GM12878 (cell line): ENCODE measurements at regions not wholly inside any gene's neighbourhood (a gene's known extent, or its start where the extent isn't known, plus 50 kb on each side); places are given as distances from the start of the nearest gene placed in this dataset.

Experiments
- CEBPB ChIP-seq, 2 experiments: fragments of 150-350 bp in 1 of 2; IDR thresholded peaks; 2 replicates each; pipeline ENCODE4 v1.6.1; 2012 to 2014; ENCODE audit warnings: low read depth in 2 of 2, low read length in 2 of 2, borderline replicate concordance in 1 of 2, inconsistent platforms in 1 of 2
- CREM ChIP-seq: IDR thresholded peaks from 2 replicates; pipeline ENCODE4 v1.6.1; 2014; ENCODE audit warnings: antibody characterized with exemption, low read depth
- KAT2A ChIP-seq: conservative IDR thresholded peaks from 2 replicates; pipeline ENCODE4 v1.6.1; 2011; ENCODE audit warnings: low read depth, low read length; ENCODE audit not compliant: control insufficient read depth
- NFIC ChIP-seq: IDR thresholded peaks from 2 replicates; pipeline ENCODE4 v1.6.1; 2012; ENCODE audit warnings: low read depth, mild to moderate bottlenecking, inconsistent platforms, low read length, moderate library complexity
- NR2C1 ChIP-seq: fragments of 450-650 bp; IDR thresholded peaks from 2 replicates; pipeline ENCODE4 v1.6.1; 2017; ENCODE audit warnings: antibody characterized with exemption, mild to moderate bottlenecking, moderate library complexity
- POLR2A ChIP-seq: IDR thresholded peaks from 2 replicates; pipeline ENCODE4 v1.6.1; 2011; ENCODE audit warnings: low read depth, mild to moderate bottlenecking, low read length
- RFX5 ChIP-seq: IDR thresholded peaks from 2 replicates; pipeline ENCODE4 v1.6.1; 2011; ENCODE audit warnings: low read depth, low read length, improper control_type of control experiment
- SIN3A ChIP-seq: IDR thresholded peaks from 2 replicates; pipeline ENCODE4 v1.6.1; 2012; ENCODE audit warnings: low read depth, low read length, improper control_type of control experiment
- YY1 ChIP-seq: IDR thresholded peaks from 2 replicates; pipeline ENCODE4 v1.6.1; 2011; ENCODE audit warnings: low read depth, mild to moderate bottlenecking, low read length
- TF ChIP-seq, protein P1 (sequence below): IDR thresholded peaks from 2 replicates; pipeline ENCODE4 v1.6.1; 2011; ENCODE audit warnings: low read depth, mild to moderate bottlenecking, low read length, moderate library complexity, borderline replicate concordance; ENCODE audit errors: extremely low read depth
- TF ChIP-seq, protein P2 (sequence below): fragments of 450-650 bp; formaldehyde crosslinking; IDR thresholded peaks from 2 replicates; pipeline ENCODE4 v1.4.0; 2020; ENCODE audit warnings: mild to moderate bottlenecking, moderate library complexity
- TF ChIP-seq, protein P3 (sequence below), 3 experiments: IDR thresholded peaks in 2 of 3; conservative IDR thresholded peaks in 1 of 3; 2 replicates each; pipeline ENCODE4 v1.5.1; 2011; ENCODE audit warnings: low read depth in 3 of 3, low read length in 3 of 3, mild to moderate bottlenecking in 3 of 3, control low read depth in 2 of 3, moderate library complexity in 2 of 3, inconsistent platforms in 1 of 3, mixed read lengths in 1 of 3; ENCODE audit not compliant: control insufficient read depth in 2 of 3, insufficient read depth in 1 of 3; ENCODE audit errors: extremely low read depth in 1 of 3

DNA sequence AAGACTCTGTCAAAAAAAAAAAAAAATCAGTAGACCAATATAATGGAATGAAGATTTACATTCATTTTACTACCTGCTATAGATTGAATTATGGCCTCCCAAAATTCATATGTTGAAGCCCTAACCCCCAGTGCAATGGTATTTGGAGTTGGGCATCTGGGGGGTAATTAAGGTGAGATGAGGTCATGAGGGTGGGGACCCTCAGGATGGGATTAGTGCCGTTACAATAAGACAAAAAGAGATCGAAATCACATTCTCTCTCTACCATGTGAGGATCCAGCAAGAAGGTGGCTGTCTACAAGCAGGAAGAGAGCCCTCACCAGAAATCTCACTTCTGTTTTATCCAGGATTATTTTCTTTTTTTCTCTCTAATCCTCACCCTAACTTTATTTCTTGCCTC lies 100.6 kb upstream of the LOC128125822 start:
- TF ChIP-seq POLR2A (no peak), KAT2A (no peak), YY1 (no peak), CEBPB (IDR thresholded peaks at IDR 0.05; ENCODE audit: borderline replicate concordance in 1 of 2, low read depth in 2 of 2, low read length in 2 of 2) (no peak), CREM (no peak), RFX5 (no peak), SIN3A (no peak), NR2C1 (no peak), NFIC (no peak)
- TF ChIP-seq, protein P1, sequence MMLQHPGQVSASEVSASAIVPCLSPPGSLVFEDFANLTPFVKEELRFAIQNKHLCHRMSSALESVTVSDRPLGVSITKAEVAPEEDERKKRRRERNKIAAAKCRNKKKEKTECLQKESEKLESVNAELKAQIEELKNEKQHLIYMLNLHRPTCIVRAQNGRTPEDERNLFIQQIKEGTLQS = no peak
- TF ChIP-seq, protein P2, sequence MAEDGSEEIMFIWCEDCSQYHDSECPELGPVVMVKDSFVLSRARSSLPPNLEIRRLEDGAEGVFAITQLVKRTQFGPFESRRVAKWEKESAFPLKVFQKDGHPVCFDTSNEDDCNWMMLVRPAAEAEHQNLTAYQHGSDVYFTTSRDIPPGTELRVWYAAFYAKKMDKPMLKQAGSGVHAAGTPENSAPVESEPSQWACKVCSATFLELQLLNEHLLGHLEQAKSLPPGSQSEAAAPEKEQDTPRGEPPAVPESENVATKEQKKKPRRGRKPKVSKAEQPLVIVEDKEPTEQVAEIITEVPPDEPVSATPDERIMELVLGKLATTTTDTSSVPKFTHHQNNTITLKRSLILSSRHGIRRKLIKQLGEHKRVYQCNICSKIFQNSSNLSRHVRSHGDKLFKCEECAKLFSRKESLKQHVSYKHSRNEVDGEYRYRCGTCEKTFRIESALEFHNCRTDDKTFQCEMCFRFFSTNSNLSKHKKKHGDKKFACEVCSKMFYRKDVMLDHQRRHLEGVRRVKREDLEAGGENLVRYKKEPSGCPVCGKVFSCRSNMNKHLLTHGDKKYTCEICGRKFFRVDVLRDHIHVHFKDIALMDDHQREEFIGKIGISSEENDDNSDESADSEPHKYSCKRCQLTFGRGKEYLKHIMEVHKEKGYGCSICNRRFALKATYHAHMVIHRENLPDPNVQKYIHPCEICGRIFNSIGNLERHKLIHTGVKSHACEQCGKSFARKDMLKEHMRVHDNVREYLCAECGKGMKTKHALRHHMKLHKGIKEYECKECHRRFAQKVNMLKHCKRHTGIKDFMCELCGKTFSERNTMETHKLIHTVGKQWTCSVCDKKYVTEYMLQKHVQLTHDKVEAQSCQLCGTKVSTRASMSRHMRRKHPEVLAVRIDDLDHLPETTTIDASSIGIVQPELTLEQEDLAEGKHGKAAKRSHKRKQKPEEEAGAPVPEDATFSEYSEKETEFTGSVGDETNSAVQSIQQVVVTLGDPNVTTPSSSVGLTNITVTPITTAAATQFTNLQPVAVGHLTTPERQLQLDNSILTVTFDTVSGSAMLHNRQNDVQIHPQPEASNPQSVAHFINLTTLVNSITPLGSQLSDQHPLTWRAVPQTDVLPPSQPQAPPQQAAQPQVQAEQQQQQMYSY = no peak
- TF ChIP-seq, protein P3, sequence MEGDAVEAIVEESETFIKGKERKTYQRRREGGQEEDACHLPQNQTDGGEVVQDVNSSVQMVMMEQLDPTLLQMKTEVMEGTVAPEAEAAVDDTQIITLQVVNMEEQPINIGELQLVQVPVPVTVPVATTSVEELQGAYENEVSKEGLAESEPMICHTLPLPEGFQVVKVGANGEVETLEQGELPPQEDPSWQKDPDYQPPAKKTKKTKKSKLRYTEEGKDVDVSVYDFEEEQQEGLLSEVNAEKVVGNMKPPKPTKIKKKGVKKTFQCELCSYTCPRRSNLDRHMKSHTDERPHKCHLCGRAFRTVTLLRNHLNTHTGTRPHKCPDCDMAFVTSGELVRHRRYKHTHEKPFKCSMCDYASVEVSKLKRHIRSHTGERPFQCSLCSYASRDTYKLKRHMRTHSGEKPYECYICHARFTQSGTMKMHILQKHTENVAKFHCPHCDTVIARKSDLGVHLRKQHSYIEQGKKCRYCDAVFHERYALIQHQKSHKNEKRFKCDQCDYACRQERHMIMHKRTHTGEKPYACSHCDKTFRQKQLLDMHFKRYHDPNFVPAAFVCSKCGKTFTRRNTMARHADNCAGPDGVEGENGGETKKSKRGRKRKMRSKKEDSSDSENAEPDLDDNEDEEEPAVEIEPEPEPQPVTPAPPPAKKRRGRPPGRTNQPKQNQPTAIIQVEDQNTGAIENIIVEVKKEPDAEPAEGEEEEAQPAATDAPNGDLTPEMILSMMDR (IDR thresholded peaks at IDR 0.05 in 2 of 3, conservative IDR thresholded peaks at IDR 0.05 in 1 of 3; ENCODE audit: control insufficient read depth in 2 of 3, extremely low read depth in 1 of 3, insufficient read depth in 1 of 3, low read depth in 3 of 3, low read length in 3 of 3) = no peak
